ENCODE measurements at regions not wholly inside any gene's neighbourhood (a gene's known extent, or its start where the extent isn't known, plus 50 kb on each side); places are given as distances from the start of the nearest gene placed in this dataset.

DNA sequence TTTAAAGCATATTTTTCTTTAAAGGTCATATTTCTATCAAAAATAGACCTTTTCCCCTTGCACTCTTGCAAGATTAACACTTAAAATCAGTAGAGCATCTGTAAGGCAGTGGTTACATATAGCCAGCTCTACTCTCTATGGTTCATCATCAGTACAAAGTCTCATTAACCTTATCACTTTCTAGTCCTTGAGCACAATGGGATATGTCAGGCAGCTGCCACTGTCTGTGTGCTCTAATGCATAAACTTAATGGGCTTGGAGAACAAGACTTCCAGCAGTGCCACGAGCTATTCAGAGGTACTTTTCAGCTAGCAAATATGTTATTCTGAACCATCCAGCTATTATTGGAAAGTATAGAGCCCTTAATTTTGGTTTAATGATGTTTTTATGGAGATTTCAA lies 393.7 kb downstream of the GASK1B start:
- CTCF ChIA-PET: interaction anchor here (0.8 to 1.5 kb wide), 2 partner anchors 8 to 10 kb away, joined by 3 to 4 read pairs; no protein-coding TSS in a partner anchor
- no peak for FAIRE-seq
- in situ Hi-C loops (cut with MboI): no loop called here
- SMC1A ChIA-PET (ENCODE audit: uncharacterized antibody, unreplicated experiment): no interaction called here
- no peak for DNase-seq (ENCODE audit: low read depth, low spot score)
- Histone ChIP-seq H3K9me3 (replicated peaks; ENCODE audit: control insufficient read depth, insufficient read depth, low read length) (no peaks in the 10 kb centered on the region), H3K27ac (ENCODE audit: control insufficient read depth, insufficient read depth) (no peak overlapping the region), H3K36me3 (ENCODE audit: control insufficient read depth in 2 of 2, insufficient read depth in 2 of 2, low read length in 1 of 2) (no peaks in the 10 kb centered on the region), H3K9ac (ENCODE audit: control insufficient read depth, insufficient read depth, low read length) (no peak overlapping the region), H3K4me1 (ENCODE audit: control insufficient read depth, insufficient read depth, low read length) (no peaks in the 10 kb centered on the region), H3K27me3 (replicated peaks in 1 of 2; ENCODE audit: control insufficient read depth in 2 of 2, insufficient read depth in 2 of 2, low read length in 1 of 2) (no peaks in the 10 kb centered on the region), H3K79me2 (ENCODE audit: control insufficient read depth, insufficient read depth, low read length) (no peaks in the 10 kb centered on the region), H3K4me3 (no peak overlapping the region), H3K4me2 (ENCODE audit: control insufficient read depth, insufficient read depth) (no peak overlapping the region), H2AFZ (ENCODE audit: control insufficient read depth, low read depth, low read length) (no peak overlapping the region), H4K20me1 (ENCODE audit: control insufficient read depth, insufficient read depth) (no peaks in the 10 kb centered on the region)
- BruUV-seq (replicated peaks): no TSS peak
- TF ChIP-seq PAX8 (IDR thresholded peaks at IDR 0.05): no peak
- TF ChIP-seq ZNF207 (IDR thresholded peaks at IDR 0.05; ENCODE audit: borderline replicate concordance): no peak
- TF ChIP-seq ZNF217 (IDR thresholded peaks at IDR 0.05): no peak
- TF ChIP-seq CHD1 (IDR thresholded peaks at IDR 0.05; ENCODE audit: low read depth, low read length): no peak
- no peak for TF ChIP-seq SMARCA5 (IDR thresholded peaks at IDR 0.05)
- no peak for TF ChIP-seq KDM1A (IDR thresholded peaks at IDR 0.05; ENCODE audit: borderline replicate concordance)
- TF ChIP-seq, protein P1, sequence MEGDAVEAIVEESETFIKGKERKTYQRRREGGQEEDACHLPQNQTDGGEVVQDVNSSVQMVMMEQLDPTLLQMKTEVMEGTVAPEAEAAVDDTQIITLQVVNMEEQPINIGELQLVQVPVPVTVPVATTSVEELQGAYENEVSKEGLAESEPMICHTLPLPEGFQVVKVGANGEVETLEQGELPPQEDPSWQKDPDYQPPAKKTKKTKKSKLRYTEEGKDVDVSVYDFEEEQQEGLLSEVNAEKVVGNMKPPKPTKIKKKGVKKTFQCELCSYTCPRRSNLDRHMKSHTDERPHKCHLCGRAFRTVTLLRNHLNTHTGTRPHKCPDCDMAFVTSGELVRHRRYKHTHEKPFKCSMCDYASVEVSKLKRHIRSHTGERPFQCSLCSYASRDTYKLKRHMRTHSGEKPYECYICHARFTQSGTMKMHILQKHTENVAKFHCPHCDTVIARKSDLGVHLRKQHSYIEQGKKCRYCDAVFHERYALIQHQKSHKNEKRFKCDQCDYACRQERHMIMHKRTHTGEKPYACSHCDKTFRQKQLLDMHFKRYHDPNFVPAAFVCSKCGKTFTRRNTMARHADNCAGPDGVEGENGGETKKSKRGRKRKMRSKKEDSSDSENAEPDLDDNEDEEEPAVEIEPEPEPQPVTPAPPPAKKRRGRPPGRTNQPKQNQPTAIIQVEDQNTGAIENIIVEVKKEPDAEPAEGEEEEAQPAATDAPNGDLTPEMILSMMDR (IDR thresholded peaks at IDR 0.05 in 2 of 3, conservative IDR thresholded peaks at IDR 0.05 in 1 of 3; ENCODE audit: control insufficient read depth in 2 of 3, extremely low read depth in 1 of 3, insufficient read depth in 1 of 3, low read depth in 3 of 3, low read length in 3 of 3): no peak
- TF ChIP-seq KAT2A (conservative IDR thresholded peaks at IDR 0.05; ENCODE audit: control insufficient read depth, low read depth, low read length): no peak
- TF ChIP-seq, protein P2, sequence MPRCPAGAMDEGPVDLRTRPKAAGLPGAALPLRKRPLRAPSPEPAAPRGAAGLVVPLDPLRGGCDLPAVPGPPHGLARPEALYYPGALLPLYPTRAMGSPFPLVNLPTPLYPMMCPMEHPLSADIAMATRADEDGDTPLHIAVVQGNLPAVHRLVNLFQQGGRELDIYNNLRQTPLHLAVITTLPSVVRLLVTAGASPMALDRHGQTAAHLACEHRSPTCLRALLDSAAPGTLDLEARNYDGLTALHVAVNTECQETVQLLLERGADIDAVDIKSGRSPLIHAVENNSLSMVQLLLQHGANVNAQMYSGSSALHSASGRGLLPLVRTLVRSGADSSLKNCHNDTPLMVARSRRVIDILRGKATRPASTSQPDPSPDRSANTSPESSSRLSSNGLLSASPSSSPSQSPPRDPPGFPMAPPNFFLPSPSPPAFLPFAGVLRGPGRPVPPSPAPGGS (IDR thresholded peaks at IDR 0.05; ENCODE audit: borderline replicate concordance, insufficient read depth, low read depth, low read length, poor library complexity, severe bottlenecking): no peak
- TF ChIP-seq, protein P3, sequence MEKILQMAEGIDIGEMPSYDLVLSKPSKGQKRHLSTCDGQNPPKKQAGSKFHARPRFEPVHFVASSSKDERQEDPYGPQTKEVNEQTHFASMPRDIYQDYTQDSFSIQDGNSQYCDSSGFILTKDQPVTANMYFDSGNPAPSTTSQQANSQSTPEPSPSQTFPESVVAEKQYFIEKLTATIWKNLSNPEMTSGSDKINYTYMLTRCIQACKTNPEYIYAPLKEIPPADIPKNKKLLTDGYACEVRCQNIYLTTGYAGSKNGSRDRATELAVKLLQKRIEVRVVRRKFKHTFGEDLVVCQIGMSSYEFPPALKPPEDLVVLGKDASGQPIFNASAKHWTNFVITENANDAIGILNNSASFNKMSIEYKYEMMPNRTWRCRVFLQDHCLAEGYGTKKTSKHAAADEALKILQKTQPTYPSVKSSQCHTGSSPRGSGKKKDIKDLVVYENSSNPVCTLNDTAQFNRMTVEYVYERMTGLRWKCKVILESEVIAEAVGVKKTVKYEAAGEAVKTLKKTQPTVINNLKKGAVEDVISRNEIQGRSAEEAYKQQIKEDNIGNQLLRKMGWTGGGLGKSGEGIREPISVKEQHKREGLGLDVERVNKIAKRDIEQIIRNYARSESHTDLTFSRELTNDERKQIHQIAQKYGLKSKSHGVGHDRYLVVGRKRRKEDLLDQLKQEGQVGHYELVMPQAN (conservative IDR thresholded peaks at IDR 0.05): no peak
- WGBS (ENCODE audit: insufficient coverage, insufficient replicate concordance, low lambda C conversion rate, missing lambda C conversion rate): 0% methylated on average over 1 of the region's 1 CpG
- POLR2A ChIA-PET: no interaction called here
- no peak for ATAC-seq
- RAD21 ChIA-PET (ENCODE audit: unreplicated experiment): no interaction called here
- intact Hi-C loops (cut with micrococcal nuclease; ENCODE audit: unreplicated experiment): no loop called here
